Activated T-cell treated with anti-CD3 and anti-CD28 coated beads, Interleukin-2, amount 50 U/mL, for 72 hours (primary cell): ENCODE measurements at regions not wholly inside any gene's neighbourhood (a gene's known extent, or its start where the extent isn't known, plus 50 kb on each side); places are given as distances from the start of the nearest gene placed in this dataset.
A peak's percentile ranks its signal among the peaks of the same experiment; 100 is the strongest.

Experiments
- ATAC-seq, 2 donors: fragments of 150-1000 bp; cut with Tn5 transposase; replicated peaks in 1 of 2; 2 replicates each; pipeline ENCODE4 v1.10.0; 2021; ENCODE audit warnings: moderate library complexity in 2 of 2, mild to moderate bottlenecking in 1 of 2
- DNase-seq, 2 donors: peaks; one replicate each; pipeline ENCODE4 v3.0.0; 2021 to 2022; ENCODE audit warnings: mixed read lengths in 1 of 2
- H3K27ac Mint-ChIP-seq: one replicate; pipeline ENCODE4 v1.8.0; 2022; ENCODE audit warnings: mild to moderate bottlenecking, moderate library complexity, mixed read lengths
- H3K27me3 Mint-ChIP-seq: one replicate; pipeline ENCODE4 v1.8.0; 2022; ENCODE audit warnings: low read depth, mixed read lengths
- H3K36me3 Mint-ChIP-seq, 2 donors: one replicate each; pipeline ENCODE4 v1.8.0; 2022; ENCODE audit warnings: mixed read lengths in 2 of 2, mild to moderate bottlenecking in 1 of 2; ENCODE audit not compliant: insufficient read depth in 2 of 2
- H3K4me1 Mint-ChIP-seq: one replicate; pipeline ENCODE4 v1.8.0; 2022; ENCODE audit warnings: low read depth, mixed read lengths
- H3K4me3 Mint-ChIP-seq, 2 donors: one replicate each; pipeline ENCODE4 v1.8.0; 2022; ENCODE audit warnings: mild to moderate bottlenecking in 2 of 2, mixed read lengths in 2 of 2, moderate library complexity in 2 of 2
- H3K9me3 Mint-ChIP-seq, 2 donors: one replicate each; pipeline ENCODE4 v1.8.0; 2022; ENCODE audit warnings: mixed read lengths in 2 of 2

DNA sequence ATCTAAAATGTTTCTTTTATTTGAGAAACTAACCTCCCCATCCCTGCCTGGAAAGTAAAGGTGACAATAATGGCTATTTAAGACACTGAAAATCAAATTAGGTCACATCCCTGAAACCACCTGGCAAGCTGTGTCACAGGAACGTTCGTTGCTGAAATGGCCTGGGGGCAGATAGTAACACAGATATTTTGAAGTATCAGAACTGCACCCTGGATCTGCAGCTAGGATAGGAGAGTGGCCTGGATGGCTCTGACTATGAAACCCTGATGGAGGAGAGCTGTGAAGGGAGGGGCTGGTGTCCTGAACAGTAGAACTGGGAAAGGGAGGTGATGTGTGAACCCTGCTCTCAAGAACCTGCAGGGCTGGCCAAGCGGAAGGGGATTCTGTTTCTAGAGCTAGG, 648.3 kb upstream of the CFAP20DC start:
- DNase-seq (no peak), ATAC-seq (no peak)
- no peaks in the 10 kb centered on the region for H3K36me3 Mint-ChIP-seq
- peaks cover 6% of the 10 kb centered on the region for H3K27me3 Mint-ChIP-seq
- no peaks in the 10 kb centered on the region for H3K9me3 Mint-ChIP-seq
- no peaks in the 10 kb centered on the region for H3K4me1 Mint-ChIP-seq
- H3K27ac Mint-ChIP-seq = no peak overlapping the region
- H3K4me3 Mint-ChIP-seq = no peak overlapping the region

DNA sequence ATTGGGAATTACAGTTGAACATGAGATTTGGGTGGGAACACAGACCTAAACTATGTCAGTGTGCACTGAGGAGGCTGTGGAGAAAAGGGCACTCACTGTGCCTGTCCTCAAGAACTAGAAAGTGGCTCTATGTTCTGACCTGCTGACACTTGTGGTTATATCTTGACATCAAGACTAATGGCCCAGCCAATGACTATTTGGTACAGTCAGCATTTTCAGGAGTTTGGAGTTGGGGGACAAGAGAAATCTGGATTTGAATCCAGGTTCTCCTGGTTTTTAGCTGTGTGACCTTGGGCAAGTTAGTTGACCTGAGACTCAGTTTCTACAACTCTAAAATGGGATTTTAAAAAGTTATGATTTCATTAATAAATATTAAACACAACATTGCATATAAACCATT, 647.0 kb upstream of the CFAP20DC start:
- H3K27me3 Mint-ChIP-seq = peaks cover 6% of the 10 kb centered on the region
- no peak overlapping the region for H3K27ac Mint-ChIP-seq
- DNase-seq (no peak), ATAC-seq (no peak)
- no peak overlapping the region for H3K4me3 Mint-ChIP-seq
- H3K9me3 Mint-ChIP-seq = no peaks in the 10 kb centered on the region
- no peaks in the 10 kb centered on the region for H3K4me1 Mint-ChIP-seq
- H3K36me3 Mint-ChIP-seq = no peaks in the 10 kb centered on the region

DNA sequence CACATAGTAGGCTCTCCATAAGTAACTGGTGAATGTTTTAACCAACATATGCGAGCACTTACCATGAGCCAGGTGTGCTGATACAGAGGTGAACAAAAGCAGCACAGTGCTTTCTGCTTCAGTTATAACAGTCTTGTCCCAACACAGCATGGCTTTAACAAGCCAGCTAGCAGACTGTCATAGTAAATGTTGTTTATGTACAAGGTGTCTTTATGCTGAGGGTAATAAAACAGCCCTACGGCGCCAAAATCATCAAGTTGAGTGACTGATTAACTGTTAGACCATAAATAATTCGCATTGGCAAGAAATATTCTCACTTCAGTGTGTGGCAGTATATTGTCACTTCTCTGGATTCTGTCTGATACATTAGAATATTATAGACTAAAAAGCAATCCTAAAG, 646.0 kb upstream of the CFAP20DC start:
- Mint-ChIP-seq H3K4me1 (no peaks in the 10 kb centered on the region), H3K36me3 (no peaks in the 10 kb centered on the region), H3K27me3 (peaks cover 6% of the 10 kb centered on the region), H3K27ac (no peak overlapping the region), H3K4me3 (no peak overlapping the region), H3K9me3 (no peaks in the 10 kb centered on the region)
- DNase-seq (no peak), ATAC-seq (no peak)

DNA sequence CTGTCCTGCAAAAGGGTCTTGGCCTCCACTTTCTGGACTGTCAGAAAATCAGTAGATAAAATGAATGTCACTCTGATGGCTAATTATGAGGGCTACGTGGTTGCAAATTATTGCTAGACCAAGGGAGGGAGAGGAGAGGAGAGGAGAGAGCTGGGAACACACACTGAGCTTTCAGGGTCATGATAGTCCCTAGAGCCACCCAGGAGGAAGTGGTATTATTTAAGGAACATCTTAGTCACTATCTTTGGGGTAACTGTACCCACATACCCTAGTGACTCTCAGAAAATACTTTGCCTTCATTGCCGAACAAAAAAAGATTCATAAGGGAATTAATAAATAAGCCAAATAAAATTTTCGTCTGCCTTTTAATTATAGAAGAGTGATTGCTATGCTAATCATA, 642.3 kb upstream of the CFAP20DC start:
- no peaks in the 10 kb centered on the region for H3K9me3 Mint-ChIP-seq

DNA sequence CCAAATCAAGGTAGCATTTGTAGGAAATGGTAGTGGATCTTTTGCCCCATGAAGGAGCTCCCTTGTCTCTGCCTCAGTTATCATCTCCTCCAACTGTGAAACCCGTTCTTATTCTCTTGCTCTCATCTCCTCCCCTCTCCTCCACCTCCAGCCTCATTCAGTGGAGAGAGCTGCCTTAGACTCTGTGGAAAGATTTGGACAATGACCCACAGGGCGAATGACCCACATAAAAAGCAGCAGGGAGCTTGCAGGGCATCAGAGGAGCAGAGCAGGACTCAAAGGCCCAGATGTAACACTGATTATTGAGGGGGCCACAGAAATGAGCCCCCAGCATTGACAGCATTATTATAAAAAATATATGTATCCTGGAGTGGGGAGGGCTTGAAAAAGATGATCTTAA, 641.1 kb upstream of the CFAP20DC start:
- ATAC-seq (no peak), DNase-seq (no peak)
- Mint-ChIP-seq H3K27me3 (no peaks in the 10 kb centered on the region), H3K27ac (peak overlapping the region; percentile 16), H3K4me3 (no peak overlapping the region), H3K4me1 (no peaks in the 10 kb centered on the region), H3K9me3 (no peaks in the 10 kb centered on the region), H3K36me3 (no peaks in the 10 kb centered on the region)

More for the DNA sequence above, 642.3 kb upstream of the CFAP20DC start:
- no peak for ATAC-seq
- Mint-ChIP-seq H3K4me1 (no peaks in the 10 kb centered on the region), H3K27ac (no peak overlapping the region), H3K27me3 (no peaks in the 10 kb centered on the region), H3K36me3 (no peaks in the 10 kb centered on the region), H3K4me3 (no peak overlapping the region)
- DNase-seq = no peak

DNA sequence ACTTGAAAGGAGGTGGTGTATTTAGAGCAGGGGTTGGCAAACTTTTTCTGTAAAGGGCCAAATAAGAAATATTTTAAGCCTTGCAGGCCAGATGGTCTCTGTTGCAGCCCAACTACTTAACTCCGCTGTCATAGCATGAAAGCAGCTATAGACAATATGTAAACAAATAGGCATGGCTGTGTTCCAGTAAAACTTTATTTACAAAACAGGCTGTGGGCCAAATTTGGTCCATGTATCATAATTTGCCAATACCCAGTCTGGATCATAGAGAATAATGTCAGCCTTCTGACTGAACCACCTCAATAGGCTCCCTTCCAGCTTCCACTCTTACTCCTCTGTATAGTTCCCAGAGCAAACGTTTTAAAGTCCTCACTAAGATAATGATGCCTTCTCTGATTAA, 638.8 kb upstream of the CFAP20DC start:
- no peaks in the 10 kb centered on the region for H3K27me3 Mint-ChIP-seq
- H3K4me1 Mint-ChIP-seq = no peaks in the 10 kb centered on the region
- no peak for DNase-seq
- no peak overlapping the region for H3K27ac Mint-ChIP-seq
- H3K9me3 Mint-ChIP-seq = no peaks in the 10 kb centered on the region
- ATAC-seq = no peak
- no peak overlapping the region for H3K4me3 Mint-ChIP-seq
- no peaks in the 10 kb centered on the region for H3K36me3 Mint-ChIP-seq

DNA sequence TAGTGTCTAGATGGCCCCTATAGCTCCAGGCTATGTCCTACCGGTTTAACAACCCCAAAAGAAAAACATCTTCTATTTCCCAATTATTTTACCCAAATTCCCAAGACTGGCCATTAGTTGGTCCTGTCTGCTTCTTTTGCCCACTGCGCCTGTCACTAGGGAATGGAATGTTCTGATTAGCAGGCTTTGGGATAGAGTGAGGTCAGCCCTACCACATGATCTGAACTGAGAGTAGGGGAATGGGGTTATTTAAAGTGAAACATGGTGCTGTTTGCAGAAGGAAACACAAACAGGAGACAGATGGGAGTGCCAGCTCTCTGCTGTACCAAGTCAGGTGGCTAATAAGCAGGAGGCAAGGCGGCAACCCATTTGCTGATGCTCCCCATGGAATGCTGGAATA, 635.6 kb upstream of the CFAP20DC start:
- no peak overlapping the region for H3K27ac Mint-ChIP-seq
- ATAC-seq (no peak), DNase-seq (no peak)
- no peaks in the 10 kb centered on the region for H3K4me1 Mint-ChIP-seq
- no peaks in the 10 kb centered on the region for H3K9me3 Mint-ChIP-seq
- H3K27me3 Mint-ChIP-seq = no peaks in the 10 kb centered on the region
- H3K36me3 Mint-ChIP-seq = no peaks in the 10 kb centered on the region
- no peak overlapping the region for H3K4me3 Mint-ChIP-seq

DNA sequence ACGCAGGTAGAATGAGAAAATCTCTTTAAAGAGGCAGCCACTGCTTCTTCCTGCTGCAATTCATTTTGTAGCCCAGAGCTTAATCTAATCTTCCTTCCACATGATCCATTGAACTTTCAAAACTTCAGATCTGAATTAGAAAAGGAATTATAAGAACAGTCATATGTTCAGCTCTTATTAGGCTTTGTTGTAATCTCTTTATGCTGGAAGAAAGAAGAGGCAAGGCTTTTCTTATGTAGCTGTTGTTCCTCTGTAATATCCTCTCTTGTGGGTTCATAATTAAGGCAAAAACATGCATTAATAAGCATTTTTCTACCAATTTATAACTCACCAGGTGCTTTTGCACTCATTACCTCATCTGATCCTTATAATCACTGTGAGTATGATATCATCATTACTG, 634.9 kb upstream of the CFAP20DC start:
- H3K27me3 Mint-ChIP-seq = no peaks in the 10 kb centered on the region
- no peak overlapping the region for H3K27ac Mint-ChIP-seq

DNA sequence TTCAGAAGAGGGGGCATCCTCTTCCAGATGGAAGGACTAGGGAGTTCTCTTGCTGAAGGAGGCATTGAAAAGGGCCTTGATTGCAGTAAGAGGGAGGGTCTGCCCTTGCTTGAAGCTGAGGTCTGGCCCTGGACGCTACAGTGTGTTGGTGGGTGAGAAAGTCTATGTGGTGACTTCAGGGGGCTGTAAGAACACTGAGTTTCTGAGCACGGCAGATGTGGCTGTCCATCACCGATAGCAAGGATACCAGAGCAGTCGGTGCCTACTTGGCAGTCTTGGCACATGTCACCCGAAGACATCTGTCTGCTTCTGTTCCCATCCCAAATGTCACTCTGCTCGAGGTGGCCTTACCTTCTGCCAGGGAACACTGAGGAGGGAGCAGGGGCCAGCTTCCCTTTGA, 631.1 kb upstream of the CFAP20DC start:
- no peak for ATAC-seq
- Mint-ChIP-seq H3K4me3 (no peak overlapping the region), H3K27ac (no peak overlapping the region), H3K9me3 (no peaks in the 10 kb centered on the region), H3K36me3 (no peaks in the 10 kb centered on the region), H3K27me3 (no peaks in the 10 kb centered on the region), H3K4me1 (no peaks in the 10 kb centered on the region)
- DNase-seq = no peak

More for the DNA sequence above, 634.9 kb upstream of the CFAP20DC start:
- DNase-seq (no peak), ATAC-seq (no peak)
- H3K4me3 Mint-ChIP-seq = no peak overlapping the region
- H3K9me3 Mint-ChIP-seq = no peaks in the 10 kb centered on the region
- H3K36me3 Mint-ChIP-seq = no peaks in the 10 kb centered on the region
- no peaks in the 10 kb centered on the region for H3K4me1 Mint-ChIP-seq

DNA sequence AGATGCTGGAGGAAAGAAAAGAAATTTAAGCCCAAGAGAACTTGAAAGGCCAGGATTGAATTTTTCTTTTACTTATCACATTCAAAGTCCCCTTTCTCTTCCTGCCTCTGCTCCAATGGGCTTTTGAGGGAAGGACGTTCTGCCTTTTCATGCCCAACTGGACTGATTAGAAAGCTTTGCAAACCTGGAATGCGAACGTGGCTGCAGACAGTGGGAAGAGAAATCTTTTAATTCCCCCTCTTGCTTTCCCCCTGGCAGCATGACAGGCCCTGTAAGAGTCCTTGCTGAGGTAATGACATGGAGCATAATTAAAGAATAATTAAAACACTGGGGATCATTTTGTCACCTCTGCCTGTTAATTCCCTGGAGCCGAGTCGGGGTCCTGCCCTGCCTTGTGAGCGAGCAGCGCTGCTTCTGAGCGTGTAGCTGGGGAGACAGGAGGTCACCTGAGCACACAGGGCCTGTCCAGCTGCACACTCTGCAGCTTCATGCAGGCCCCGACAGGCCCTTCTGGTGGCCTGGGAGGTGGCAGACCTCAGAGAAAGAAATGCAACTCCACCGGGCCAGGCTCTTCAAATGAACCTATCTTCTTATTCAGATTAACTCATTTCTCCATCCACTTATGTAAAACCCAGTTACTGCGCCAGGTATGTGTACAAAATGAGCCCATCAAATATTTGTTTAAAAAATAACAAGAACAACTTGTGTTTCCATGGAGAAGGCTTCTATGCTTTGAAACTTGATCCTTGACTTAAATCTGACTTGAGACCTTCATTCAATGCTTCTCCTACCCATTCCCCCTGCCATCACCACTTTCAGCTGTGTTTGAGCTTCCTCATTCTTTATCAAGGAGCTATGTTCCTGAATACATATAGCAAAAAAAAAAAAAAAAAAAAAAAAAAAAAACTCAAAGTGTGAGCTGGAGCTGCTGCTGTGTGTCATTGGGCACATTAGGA, 628.2 kb upstream of the CFAP20DC start:
- no peak overlapping the region for H3K27ac Mint-ChIP-seq
- ATAC-seq = no peak
- H3K9me3 Mint-ChIP-seq = no peaks in the 10 kb centered on the region
- no peak for DNase-seq
- no peaks in the 10 kb centered on the region for H3K27me3 Mint-ChIP-seq
- H3K4me1 Mint-ChIP-seq = no peaks in the 10 kb centered on the region
- no peaks in the 10 kb centered on the region for H3K36me3 Mint-ChIP-seq
- H3K4me3 Mint-ChIP-seq = no peak overlapping the region

DNA sequence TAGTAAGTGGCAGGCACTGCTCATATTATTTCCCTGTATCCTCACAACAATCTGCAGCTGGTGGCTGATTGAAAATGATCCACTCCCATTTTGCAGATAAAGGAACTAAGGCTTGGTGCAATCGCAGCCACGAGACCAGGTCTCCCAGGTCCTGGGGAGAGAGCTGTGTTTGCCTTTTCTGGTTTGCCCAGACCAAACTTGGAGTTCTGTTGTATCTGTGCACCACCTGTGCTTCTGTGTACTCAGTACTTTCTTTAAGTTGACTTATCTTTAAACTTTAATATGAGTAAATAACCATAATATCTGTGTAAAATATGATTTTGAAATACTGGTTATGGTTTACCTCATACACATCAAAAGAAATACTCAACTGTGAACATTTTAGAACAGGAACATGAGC, 625.7 kb upstream of the CFAP20DC start:
- H3K27me3 Mint-ChIP-seq = no peaks in the 10 kb centered on the region
- DNase-seq (no peak), ATAC-seq (no peak)
- H3K4me3 Mint-ChIP-seq = no peak overlapping the region
- H3K9me3 Mint-ChIP-seq = no peaks in the 10 kb centered on the region
- no peaks in the 10 kb centered on the region for H3K4me1 Mint-ChIP-seq
- no peaks in the 10 kb centered on the region for H3K36me3 Mint-ChIP-seq
- H3K27ac Mint-ChIP-seq = no peak overlapping the region

DNA sequence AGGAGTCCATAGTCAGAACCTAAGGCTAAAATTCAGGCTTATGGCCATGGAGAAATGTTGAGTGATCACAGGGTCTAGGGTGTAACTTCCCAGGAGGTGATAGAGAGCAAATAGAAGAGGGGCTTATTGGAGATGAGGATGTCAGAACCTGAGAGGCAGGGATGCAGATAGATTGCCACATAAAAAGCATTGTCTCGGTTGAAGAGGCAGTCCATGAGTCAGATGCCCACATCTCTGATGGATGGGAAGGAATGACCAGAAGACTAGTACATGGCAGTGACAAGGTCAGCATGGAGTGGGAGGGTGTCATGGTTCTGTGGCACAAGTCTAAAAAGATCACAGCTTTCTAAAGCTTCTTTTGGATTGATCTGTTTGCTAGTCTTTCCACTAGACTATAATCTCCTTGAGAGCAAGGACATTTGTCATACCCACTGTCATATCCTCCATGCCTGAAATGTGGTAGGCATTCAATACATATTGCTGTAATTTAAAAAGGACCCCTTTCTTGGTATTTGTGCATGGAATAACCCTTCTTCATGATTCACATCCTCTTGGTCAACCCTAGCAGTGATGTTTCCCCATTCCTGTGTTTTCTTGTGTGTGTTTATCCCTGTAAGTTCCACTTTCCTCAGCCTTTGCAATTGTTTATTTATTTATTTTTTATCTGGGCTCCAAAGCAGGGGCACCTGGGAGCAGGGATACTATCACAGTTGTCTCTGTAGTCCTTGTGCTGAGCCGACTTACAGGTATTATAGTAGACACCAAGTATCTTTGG, 613.4 kb upstream of the CFAP20DC start:
- Mint-ChIP-seq H3K27me3 (no peaks in the 10 kb centered on the region), H3K4me1 (no peaks in the 10 kb centered on the region), H3K27ac (no peak overlapping the region), H3K36me3 (peaks cover 0 to 3% of the 10 kb centered on the region in 2 donors), H3K4me3 (no peak overlapping the region), H3K9me3 (peaks cover 0 to 6% of the 10 kb centered on the region in 2 donors)
- ATAC-seq (no peak), DNase-seq (no peak)

DNA sequence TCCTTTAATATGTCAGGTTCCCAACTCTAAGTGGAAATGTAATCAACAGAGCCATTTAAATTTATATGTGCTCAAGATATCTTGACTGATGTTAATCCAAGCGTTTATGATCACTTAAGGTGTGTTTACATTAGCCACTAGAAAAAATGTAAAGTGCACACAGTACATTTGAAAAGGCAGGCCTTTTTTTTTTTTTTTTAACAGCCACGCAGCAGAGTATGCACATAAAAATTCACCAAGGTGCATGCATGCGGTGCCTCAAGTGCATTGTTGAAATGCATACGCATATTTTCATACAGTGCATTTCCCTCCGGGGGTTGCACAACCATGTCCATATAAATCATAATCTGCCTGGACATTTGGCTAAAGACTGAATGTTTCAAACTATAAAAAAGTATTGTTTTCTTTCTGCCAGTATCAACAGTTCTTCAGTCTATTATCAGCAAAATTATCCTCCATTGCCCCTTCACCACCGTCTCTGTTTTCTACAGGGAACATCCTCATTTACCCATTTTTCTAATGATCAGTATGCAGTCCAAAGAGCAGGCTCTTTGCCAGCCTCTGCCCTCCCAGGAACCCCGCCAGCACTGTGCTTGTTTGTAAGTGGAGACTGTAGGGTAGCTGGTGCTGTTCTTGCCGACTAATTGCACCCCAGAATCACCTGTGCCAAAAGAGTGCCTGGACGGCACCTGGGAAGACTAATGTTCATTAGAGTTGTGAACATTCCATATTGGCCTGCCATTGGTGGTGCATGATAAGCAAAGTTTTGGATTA, 611.2 kb upstream of the CFAP20DC start:
- Mint-ChIP-seq H3K36me3 (peaks cover 0 to 3% of the 10 kb centered on the region in 2 donors), H3K4me1 (no peaks in the 10 kb centered on the region), H3K27ac (no peak overlapping the region), H3K27me3 (no peaks in the 10 kb centered on the region), H3K9me3 (peaks cover 0 to 6% of the 10 kb centered on the region in 2 donors), H3K4me3 (no peak overlapping the region)
- ATAC-seq (no peak), DNase-seq (no peak)
